SK-N-SH (cell line): ENCODE measurements at regions not wholly inside any gene's neighbourhood (a gene's known extent, or its start where the extent isn't known, plus 50 kb on each side); places are given as distances from the start of the nearest gene placed in this dataset.

Experiments
- CTCF ChIP-seq: fragments of 200-600 bp; sonication (generic); IDR thresholded peaks from 2 replicates; pipeline ENCODE4 v1.6.1; 2017; ENCODE audit warnings: antibody characterized with exemption, mild to moderate bottlenecking, moderate library complexity
- EZH2phosphoT487 ChIP-seq: fragments of 200-600 bp; sonication (generic); IDR thresholded peaks from 2 replicates; pipeline ENCODE4 v1.6.1; 2017; ENCODE audit warnings: low read depth, mixed run types, mild to moderate bottlenecking, antibody characterized with exemption, moderate library complexity, borderline replicate concordance
- FOSL2 ChIP-seq: IDR thresholded peaks from 2 replicates; pipeline ENCODE4 v1.4.0; 2012; ENCODE audit warnings: low read depth, mild to moderate bottlenecking, moderate library complexity, borderline replicate concordance
- GABPA ChIP-seq: IDR thresholded peaks from 2 replicates; pipeline ENCODE4 v1.4.0; 2012; ENCODE audit warnings: low read depth, mild to moderate bottlenecking
- MAX ChIP-seq: IDR thresholded peaks from 2 replicates; pipeline ENCODE4 v1.4.0; 2012; ENCODE audit warnings: low read depth
- PBX3 ChIP-seq: IDR thresholded peaks from 2 replicates; pipeline ENCODE4; 2012
- POLR2AphosphoS5 ChIP-seq: IDR thresholded peaks from 2 replicates; pipeline ENCODE4 v1.6.1; 2012; ENCODE audit warnings: low read depth, low read length
- RFX5 ChIP-seq: IDR thresholded peaks from 2 replicates; pipeline ENCODE4 v1.6.1; 2012; ENCODE audit warnings: mild to moderate bottlenecking, improper control_type of control experiment, low read length
- RXRA ChIP-seq: IDR thresholded peaks from 2 replicates; pipeline ENCODE4 v1.4.0; 2012; ENCODE audit warnings: low read depth, mild to moderate bottlenecking, borderline replicate concordance
- SIN3A ChIP-seq: IDR thresholded peaks from 2 replicates; pipeline ENCODE4 v1.6.1; 2012; ENCODE audit warnings: low read depth, mild to moderate bottlenecking, low read length, moderate library complexity, borderline replicate concordance
- TCF12 ChIP-seq: IDR thresholded peaks from 2 replicates; pipeline ENCODE4 v1.4.0; 2012
- YY1 ChIP-seq: IDR thresholded peaks from 2 replicates; pipeline ENCODE4 v1.4.0; 2012; ENCODE audit warnings: low read depth, mild to moderate bottlenecking

GRCh38 chr1:106773206-106773605 is 283.3 kb upstream of the PRMT6 start:
- no peak for TF ChIP-seq MAX
- no peak for TF ChIP-seq PBX3
- TF ChIP-seq POLR2AphosphoS5, result no peak
- no peak for TF ChIP-seq CTCF
- no peak for TF ChIP-seq SIN3A
- no peak for TF ChIP-seq TCF12
- no peak for TF ChIP-seq YY1
- TF ChIP-seq EZH2phosphoT487, result no peak
- TF ChIP-seq FOSL2, result no peak
- no peak for TF ChIP-seq RFX5
- TF ChIP-seq RXRA, result no peak
- no peak for TF ChIP-seq GABPA
